NCI-H69 (cell line): ENCODE measurements at regions not wholly inside any gene's neighbourhood (a gene's known extent, or its start where the extent isn't known, plus 50 kb on each side); places are given as distances from the start of the nearest gene placed in this dataset.
"Not testable (repeated sequence)": the region's sequence is repeated elsewhere in the genome, so short reads cannot be mapped to it uniquely, and the experiment has no call there.

Experiments used
- DNase-seq: peaks from one replicate; lab custom pipeline; 2025; lab: John Stamatoyannopoulos, UW

GRCh38 chr3:11712646-11713045 lies 68.9 kb upstream of the VGLL4 start:
- no peak for DNase-seq

- no peak for DNase-seq
Measured at GRCh38 chr3:11711876-11712275, 68.2 kb upstream of the VGLL4 start.

- no peak for DNase-seq
Measured at GRCh38 chr3:11709782-11710181, 66.1 kb upstream of the VGLL4 start.

DNA sequence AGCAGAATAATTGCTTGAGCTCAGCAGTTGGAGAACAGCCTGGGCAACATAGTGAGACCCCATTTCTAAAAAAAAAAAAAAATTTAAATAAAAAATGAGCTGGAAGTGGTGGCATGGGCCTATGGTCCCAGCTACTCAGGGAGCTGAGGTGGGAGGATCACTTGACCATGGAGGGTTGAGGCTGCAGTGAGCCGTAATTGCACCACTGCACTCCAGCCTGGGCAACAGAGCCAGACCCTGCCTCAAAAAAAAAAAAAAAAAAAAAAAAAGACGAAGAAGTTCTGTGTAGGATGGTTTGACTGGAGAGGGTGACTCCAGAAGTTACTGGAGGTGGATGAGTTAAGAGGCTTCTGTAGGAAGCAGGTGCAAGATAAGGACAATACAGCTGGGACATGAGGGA lies 63.4 kb upstream of the VGLL4 start:
- not testable (repeated sequence) for DNase-seq

DNA sequence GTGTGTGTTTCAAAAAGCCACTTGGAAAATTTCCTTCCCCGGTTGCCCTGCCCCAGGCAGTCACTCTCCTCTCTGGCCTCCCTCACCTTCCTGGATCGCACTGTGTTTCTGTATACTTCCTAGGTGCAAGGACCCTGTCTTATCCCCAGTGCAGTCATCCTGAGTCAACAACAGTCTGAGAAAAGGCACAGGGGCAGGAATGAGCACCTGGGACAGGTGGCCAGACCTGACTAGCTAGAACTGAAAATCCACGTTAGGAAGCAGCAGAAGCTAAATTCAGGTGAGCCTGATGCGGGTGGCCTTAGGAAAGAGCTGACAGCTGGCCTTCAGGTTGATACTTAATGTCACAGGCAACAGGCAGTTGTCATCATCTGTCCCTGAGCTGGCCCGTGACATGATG lies 62.9 kb upstream of the VGLL4 start:
- DNase-seq: no peak

DNA sequence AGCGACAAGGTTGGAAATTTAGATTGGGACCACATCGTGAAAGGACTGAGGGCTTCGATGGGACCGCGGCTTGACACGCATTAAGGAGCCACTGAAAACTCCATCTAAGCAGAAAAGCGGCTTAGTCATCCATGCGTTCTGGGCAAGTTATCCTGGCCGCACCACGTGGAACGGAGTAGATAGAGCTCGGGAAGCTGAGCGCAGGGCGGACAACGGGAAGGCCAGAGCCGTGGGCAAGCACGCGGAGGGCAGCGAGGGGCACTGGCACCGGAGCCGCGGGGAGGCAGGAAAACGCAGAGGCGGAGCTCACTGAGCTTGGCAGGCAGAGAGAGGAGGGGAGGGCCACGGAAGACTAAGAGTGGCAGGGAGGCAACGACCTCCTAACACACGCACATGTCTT lies 61.3 kb upstream of the VGLL4 start:
- no peak for DNase-seq

DNA sequence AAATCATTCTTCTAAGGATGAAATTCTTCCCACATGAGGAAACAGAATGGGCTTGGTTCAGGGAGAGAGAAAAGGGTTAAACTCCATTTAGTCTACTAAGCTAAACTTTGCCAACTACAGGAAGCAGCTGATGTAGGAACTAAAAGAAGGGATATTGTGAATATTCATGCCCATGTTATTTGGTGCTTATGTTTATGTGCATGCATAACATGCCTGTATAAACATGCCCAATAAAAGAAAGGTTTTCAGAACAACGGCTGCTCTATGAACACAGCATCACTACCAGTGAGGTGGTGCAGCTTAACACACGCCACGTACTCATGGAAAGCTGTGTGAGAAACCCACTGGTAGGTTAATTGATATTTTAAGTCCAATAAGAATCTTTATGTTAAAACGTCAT lies 59.4 kb upstream of the VGLL4 start:
- DNase-seq: no peak

GRCh38 chr3:11699083-11699427 lies 55.3 kb upstream of the VGLL4 start:
- no peak for DNase-seq

DNA sequence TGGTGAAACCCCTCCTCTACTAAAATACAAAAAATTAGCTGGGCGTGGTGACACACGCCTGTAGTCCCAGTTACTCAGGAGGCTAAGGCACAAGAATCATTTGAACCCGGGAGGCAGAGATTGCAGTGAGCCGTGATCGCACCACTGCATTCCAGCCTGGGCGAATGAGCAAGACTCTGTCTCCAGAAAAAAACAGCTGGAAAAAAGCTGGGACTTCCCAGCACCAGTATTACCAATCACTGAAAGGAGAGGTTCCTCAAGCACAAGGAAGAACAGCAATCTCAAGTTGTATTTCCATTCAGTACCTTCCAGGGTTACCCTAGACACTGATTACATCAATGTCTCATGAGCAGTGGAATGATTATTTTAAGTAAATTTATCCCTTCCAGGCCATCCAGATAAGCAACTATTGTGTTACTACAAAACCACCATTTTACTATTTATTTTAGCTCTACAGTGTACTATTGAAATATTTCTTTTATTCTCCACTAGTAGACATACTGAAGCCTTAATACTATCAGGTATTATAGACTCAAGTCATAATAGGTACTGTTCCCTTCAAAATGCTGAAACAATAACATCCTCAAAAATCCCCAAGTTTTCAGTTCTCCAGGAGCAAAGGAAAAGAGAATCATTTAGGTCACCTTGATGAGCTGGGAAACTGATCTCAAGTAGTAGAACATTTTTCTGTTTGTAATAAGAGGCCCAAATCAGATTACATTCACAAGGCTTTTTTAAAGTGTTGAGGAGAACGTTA lies 54.8 kb upstream of the VGLL4 start:
- no peak for DNase-seq

- no peak for DNase-seq
Measured at GRCh38 chr3:11697701-11698100, 54.0 kb upstream of the VGLL4 start.

GRCh38 chr3:11696054-11696453 lies 52.3 kb upstream of the VGLL4 start:
- no peak for DNase-seq
